ENCODE measurements at regions not wholly inside any gene's neighbourhood (a gene's known extent, or its start where the extent isn't known, plus 50 kb on each side); places are given as distances from the start of the nearest gene placed in this dataset.

DNA sequence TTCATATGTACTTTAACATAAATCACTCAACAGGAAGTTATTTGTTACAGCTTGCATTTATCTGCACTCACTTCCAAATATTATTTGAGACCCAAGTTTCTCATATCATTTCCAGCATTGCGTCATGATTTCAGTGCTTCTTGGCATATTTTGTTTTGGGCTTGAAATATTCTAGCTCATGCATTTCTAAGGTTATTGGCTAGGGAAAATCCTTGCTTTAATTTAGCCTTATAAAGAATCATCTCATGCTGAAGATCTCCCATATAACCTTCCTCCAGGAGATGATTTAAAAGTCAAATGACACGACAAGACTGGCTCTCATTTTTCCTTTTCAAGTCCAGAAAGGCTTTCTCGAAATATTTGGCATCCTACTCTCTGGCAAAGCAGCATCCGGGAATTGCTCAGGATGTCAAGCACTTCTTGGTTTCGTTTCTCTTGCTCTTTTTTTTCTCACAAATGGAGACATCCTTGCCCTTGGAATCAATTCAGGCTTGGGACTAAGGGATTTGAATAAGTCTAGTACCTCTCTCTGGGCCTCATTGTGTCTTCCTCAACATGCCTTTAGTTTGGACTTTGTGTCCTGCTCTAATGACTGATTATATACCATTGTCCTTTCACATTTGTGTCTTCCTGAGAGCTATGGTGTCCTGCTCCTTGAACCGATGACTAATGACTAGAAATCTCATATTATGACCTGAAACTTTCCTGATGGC, 295.0 kb downstream of the RMST start:
- no peak for DNase-seq (ENCODE audit: low read depth)
- no peak overlapping the region for H3K4me3 ChIP-seq (ENCODE audit: control insufficient read depth, low read depth, low read length)
- TF ChIP-seq, protein P1, sequence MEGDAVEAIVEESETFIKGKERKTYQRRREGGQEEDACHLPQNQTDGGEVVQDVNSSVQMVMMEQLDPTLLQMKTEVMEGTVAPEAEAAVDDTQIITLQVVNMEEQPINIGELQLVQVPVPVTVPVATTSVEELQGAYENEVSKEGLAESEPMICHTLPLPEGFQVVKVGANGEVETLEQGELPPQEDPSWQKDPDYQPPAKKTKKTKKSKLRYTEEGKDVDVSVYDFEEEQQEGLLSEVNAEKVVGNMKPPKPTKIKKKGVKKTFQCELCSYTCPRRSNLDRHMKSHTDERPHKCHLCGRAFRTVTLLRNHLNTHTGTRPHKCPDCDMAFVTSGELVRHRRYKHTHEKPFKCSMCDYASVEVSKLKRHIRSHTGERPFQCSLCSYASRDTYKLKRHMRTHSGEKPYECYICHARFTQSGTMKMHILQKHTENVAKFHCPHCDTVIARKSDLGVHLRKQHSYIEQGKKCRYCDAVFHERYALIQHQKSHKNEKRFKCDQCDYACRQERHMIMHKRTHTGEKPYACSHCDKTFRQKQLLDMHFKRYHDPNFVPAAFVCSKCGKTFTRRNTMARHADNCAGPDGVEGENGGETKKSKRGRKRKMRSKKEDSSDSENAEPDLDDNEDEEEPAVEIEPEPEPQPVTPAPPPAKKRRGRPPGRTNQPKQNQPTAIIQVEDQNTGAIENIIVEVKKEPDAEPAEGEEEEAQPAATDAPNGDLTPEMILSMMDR (IDR thresholded peaks at IDR 0.05; ENCODE audit: control insufficient read depth, insufficient read depth, low read depth, low read length, missing control alignments): no peak

DNA sequence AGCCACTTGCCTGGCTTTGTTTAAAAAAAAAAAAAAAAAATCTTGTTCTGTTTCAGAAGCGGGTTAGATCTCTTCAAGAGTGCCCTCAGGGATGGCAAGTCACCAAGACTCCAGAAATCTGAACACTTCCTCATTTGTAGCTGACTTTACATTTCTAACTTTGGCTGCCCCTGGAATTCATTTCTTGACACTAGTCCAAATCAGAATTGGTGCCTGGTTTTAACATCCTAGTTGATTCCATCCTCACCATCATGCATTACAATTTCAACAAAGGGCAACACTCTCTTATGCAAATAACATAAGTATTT, 295.5 kb downstream of the RMST start:
- H3K4me3 ChIP-seq (ENCODE audit: control insufficient read depth, low read depth, low read length): no peak overlapping the region
- DNase-seq (ENCODE audit: low read depth): no peak
- TF ChIP-seq, protein P1 (IDR thresholded peaks at IDR 0.05; ENCODE audit: control insufficient read depth, insufficient read depth, low read depth, low read length, missing control alignments): no peak

- no peak for DNase-seq (ENCODE audit: low read depth)
- TF ChIP-seq, protein P1 (IDR thresholded peaks at IDR 0.05; ENCODE audit: control insufficient read depth, insufficient read depth, low read depth, low read length, missing control alignments): no peak
- H3K4me3 ChIP-seq (ENCODE audit: control insufficient read depth, low read depth, low read length): no peak overlapping the region
Observed at GRCh38 chr12:97758586-97758985, 296.0 kb downstream of the RMST start.

- TF ChIP-seq, protein P1 (IDR thresholded peaks at IDR 0.05; ENCODE audit: control insufficient read depth, insufficient read depth, low read depth, low read length, missing control alignments): no peak
- H3K4me3 ChIP-seq (ENCODE audit: control insufficient read depth, low read depth, low read length): no peak overlapping the region
- no peak for DNase-seq (ENCODE audit: low read depth)
Observed at GRCh38 chr12:97760601-97761000, 298.0 kb downstream of the RMST start.

DNA sequence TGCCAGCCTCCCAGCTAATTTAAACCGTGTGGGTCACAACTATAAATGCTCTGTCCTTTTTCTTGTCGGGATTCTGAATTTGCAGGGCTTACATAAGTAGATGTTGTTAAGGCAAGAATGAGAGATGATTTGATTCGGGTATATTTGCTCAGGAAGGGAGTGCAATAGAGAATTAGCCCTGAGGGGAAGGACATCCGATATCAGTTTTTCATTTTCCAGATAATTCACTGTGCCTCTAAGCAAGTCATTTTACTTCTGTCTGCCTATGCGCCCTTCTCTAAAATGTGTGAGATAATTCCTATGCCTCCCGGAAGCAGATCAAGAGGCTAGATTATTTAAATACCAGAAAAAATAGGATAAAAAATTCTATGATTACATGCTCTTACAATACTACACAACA, 300.5 kb downstream of the RMST start:
- TF ChIP-seq, protein P1 (IDR thresholded peaks at IDR 0.05; ENCODE audit: control insufficient read depth, insufficient read depth, low read depth, low read length, missing control alignments): no peak
- H3K4me3 ChIP-seq (ENCODE audit: control insufficient read depth, low read depth, low read length): no peak overlapping the region
- DNase-seq (ENCODE audit: low read depth): no peak

GRCh38 chr12:97764700-97765099, 302.1 kb downstream of the RMST start:
- no peak overlapping the region for H3K4me3 ChIP-seq (ENCODE audit: control insufficient read depth, low read depth, low read length)
- DNase-seq (ENCODE audit: low read depth): no peak
- TF ChIP-seq, protein P1 (IDR thresholded peaks at IDR 0.05; ENCODE audit: control insufficient read depth, insufficient read depth, low read depth, low read length, missing control alignments): no peak

- TF ChIP-seq, protein P1 (IDR thresholded peaks at IDR 0.05; ENCODE audit: control insufficient read depth, insufficient read depth, low read depth, low read length, missing control alignments): no peak
- H3K4me3 ChIP-seq (ENCODE audit: control insufficient read depth, low read depth, low read length): no peak overlapping the region
- DNase-seq (ENCODE audit: low read depth): no peak
Observed at GRCh38 chr12:97767347-97767746, 304.7 kb downstream of the RMST start.
